ENCODE measurements at regions not wholly inside any gene's neighbourhood (a gene's known extent, or its start where the extent isn't known, plus 50 kb on each side); places are given as distances from the start of the nearest gene placed in this dataset.

DNA sequence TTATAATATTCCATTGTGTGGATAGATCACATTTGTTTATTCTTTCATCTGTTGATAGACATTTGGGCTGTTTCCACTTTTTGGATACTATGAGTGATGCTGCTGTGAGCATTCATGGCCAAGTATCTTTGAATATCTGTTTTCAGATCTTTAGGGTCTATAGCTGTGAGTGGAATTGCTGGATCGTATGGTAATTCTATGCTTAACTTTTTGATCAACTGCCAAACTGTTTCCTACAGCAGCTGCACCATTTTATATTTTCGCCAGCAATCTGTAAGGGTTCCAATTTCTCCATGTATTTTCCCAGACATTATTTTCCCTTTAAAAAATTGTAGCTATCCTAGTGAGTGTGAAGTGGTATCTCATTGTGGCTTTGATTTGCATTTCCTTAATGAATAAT is 238.1 kb downstream of the AACS start:
- ChIA-PET CTCF (no interaction called here), POLR2A (ENCODE audit: unreplicated experiment) (no interaction called here)
- DNase-seq (no peak), ATAC-seq (no peak)
- Histone ChIP-seq H3K9ac (ENCODE audit: low read length) (no peak overlapping the region), H4K20me1 (ENCODE audit: low read length) (no peaks in the 10 kb centered on the region), H2AFZ (ENCODE audit: low read length) (no peak overlapping the region), H3K27ac (ENCODE audit: low read length) (no peak overlapping the region), H3K4me3 (ENCODE audit: low read length) (no peak overlapping the region), H3K9me2 (replicated peaks; ENCODE audit: low read length) (no peaks in the 10 kb centered on the region), H3K36me3 (ENCODE audit: low read depth, low read length) (no peaks in the 10 kb centered on the region), H3K4me1 (ENCODE audit: insufficient read depth, low read length) (no peaks in the 10 kb centered on the region), H3K4me2 (ENCODE audit: low read length) (no peak overlapping the region), H3K9me3 (ENCODE audit: low read length) (no peaks in the 10 kb centered on the region), H3F3A (ENCODE audit: low read length, unreplicated experiment) (no peaks in the 10 kb centered on the region), H3K79me2 (ENCODE audit: low read length) (no peaks in the 10 kb centered on the region), H3K27me3 (ENCODE audit: low read length) (peaks cover 76% of the 10 kb centered on the region)
- TF ChIP-seq EZH2phosphoT487 (IDR thresholded peaks at IDR 0.05; ENCODE audit: borderline replicate concordance, low read length), result no peak
- TF ChIP-seq, protein P1, sequence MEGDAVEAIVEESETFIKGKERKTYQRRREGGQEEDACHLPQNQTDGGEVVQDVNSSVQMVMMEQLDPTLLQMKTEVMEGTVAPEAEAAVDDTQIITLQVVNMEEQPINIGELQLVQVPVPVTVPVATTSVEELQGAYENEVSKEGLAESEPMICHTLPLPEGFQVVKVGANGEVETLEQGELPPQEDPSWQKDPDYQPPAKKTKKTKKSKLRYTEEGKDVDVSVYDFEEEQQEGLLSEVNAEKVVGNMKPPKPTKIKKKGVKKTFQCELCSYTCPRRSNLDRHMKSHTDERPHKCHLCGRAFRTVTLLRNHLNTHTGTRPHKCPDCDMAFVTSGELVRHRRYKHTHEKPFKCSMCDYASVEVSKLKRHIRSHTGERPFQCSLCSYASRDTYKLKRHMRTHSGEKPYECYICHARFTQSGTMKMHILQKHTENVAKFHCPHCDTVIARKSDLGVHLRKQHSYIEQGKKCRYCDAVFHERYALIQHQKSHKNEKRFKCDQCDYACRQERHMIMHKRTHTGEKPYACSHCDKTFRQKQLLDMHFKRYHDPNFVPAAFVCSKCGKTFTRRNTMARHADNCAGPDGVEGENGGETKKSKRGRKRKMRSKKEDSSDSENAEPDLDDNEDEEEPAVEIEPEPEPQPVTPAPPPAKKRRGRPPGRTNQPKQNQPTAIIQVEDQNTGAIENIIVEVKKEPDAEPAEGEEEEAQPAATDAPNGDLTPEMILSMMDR (conservative IDR thresholded peaks at IDR 0.05; ENCODE audit: low read depth, low read length), result no peak
- TF ChIP-seq EZH2 (IDR thresholded peaks at IDR 0.05; ENCODE audit: low read length, unreplicated experiment), result no peak
- BruUV-seq (replicated peaks), result no TSS peak
- intact Hi-C loops (cut with micrococcal nuclease), result no loop called here

DNA sequence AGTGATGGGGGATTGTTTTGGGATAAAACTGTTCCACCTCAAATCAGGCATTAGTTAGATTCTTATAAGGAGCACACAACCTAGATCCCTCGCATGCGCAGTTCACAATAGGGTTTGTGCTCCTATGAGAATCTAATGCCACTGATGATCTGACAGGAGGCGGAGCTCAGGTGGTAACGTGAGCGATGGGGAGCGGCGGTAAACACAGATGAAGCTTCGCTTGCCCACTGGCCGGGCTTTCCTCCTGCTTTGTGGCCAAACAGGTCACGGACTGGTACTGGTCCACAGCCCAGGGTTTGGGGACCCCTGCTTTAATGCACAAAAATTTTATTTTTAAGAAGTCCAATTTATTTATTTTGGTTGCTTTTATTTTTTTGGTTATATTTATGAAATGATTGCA is 238.8 kb downstream of the AACS start:
- Histone ChIP-seq H3K79me2 (ENCODE audit: low read length) (no peaks in the 10 kb centered on the region), H3K27ac (ENCODE audit: low read length) (no peak overlapping the region), H3F3A (ENCODE audit: low read length, unreplicated experiment) (no peaks in the 10 kb centered on the region), H3K9me3 (ENCODE audit: low read length) (no peaks in the 10 kb centered on the region), H3K36me3 (ENCODE audit: low read depth, low read length) (no peaks in the 10 kb centered on the region), H3K4me2 (ENCODE audit: low read length) (no peak overlapping the region), H3K9me2 (replicated peaks; ENCODE audit: low read length) (no peaks in the 10 kb centered on the region), H4K20me1 (ENCODE audit: low read length) (no peaks in the 10 kb centered on the region), H3K4me1 (ENCODE audit: insufficient read depth, low read length) (no peaks in the 10 kb centered on the region), H2AFZ (ENCODE audit: low read length) (no peak overlapping the region), H3K9ac (ENCODE audit: low read length) (no peak overlapping the region), H3K27me3 (ENCODE audit: low read length) (peaks cover 73% of the 10 kb centered on the region), H3K4me3 (ENCODE audit: low read length) (no peak overlapping the region)
- no peak for TF ChIP-seq EZH2phosphoT487 (IDR thresholded peaks at IDR 0.05; ENCODE audit: borderline replicate concordance, low read length)
- TF ChIP-seq, protein P1 (conservative IDR thresholded peaks at IDR 0.05; ENCODE audit: low read depth, low read length), result no peak
- no peak for TF ChIP-seq EZH2 (IDR thresholded peaks at IDR 0.05; ENCODE audit: low read length, unreplicated experiment)
- intact Hi-C loops (cut with micrococcal nuclease), result no loop called here
- no TSS peak for BruUV-seq (replicated peaks)
- DNase-seq (no peak), ATAC-seq (no peak)
- ChIA-PET POLR2A (ENCODE audit: unreplicated experiment) (no interaction called here), CTCF (no interaction called here)

DNA sequence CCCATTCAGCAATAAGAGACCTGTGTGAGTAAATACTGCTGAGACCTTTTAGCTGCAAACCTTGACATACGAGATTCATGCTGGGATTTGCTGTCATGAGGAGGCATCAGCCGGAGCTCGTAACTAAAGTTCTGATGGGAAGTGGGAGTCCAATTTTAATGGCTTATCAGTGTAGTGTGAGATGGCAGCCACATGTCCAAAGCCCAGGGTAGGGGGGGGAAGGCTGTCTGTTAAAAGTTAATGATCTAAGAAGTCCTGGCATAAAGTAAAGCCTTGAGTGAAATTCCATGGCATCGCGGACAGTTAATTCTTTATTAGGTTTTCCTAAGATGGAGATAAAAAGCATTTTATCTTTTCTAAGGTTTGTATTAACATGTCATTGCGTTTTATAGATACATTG is 240.0 kb downstream of the AACS start:
- Histone ChIP-seq H3K9me3 (ENCODE audit: low read length) (no peaks in the 10 kb centered on the region), H3K4me1 (ENCODE audit: insufficient read depth, low read length) (no peaks in the 10 kb centered on the region), H3F3A (ENCODE audit: low read length, unreplicated experiment) (no peaks in the 10 kb centered on the region), H3K9ac (ENCODE audit: low read length) (no peak overlapping the region), H2AFZ (ENCODE audit: low read length) (no peak overlapping the region), H3K36me3 (ENCODE audit: low read depth, low read length) (no peaks in the 10 kb centered on the region), H3K4me2 (ENCODE audit: low read length) (no peak overlapping the region), H3K4me3 (ENCODE audit: low read length) (no peak overlapping the region), H3K9me2 (replicated peaks; ENCODE audit: low read length) (no peaks in the 10 kb centered on the region), H3K79me2 (ENCODE audit: low read length) (no peaks in the 10 kb centered on the region), H4K20me1 (ENCODE audit: low read length) (no peaks in the 10 kb centered on the region), H3K27me3 (ENCODE audit: low read length) (peaks cover 61% of the 10 kb centered on the region), H3K27ac (ENCODE audit: low read length) (no peak overlapping the region)
- TF ChIP-seq, protein P1 (conservative IDR thresholded peaks at IDR 0.05; ENCODE audit: low read depth, low read length), result no peak
- TF ChIP-seq EZH2phosphoT487 (IDR thresholded peaks at IDR 0.05; ENCODE audit: borderline replicate concordance, low read length), result no peak
- no peak for TF ChIP-seq EZH2 (IDR thresholded peaks at IDR 0.05; ENCODE audit: low read length, unreplicated experiment)
- DNase-seq (no peak), ATAC-seq (no peak)
- intact Hi-C loops (cut with micrococcal nuclease), result no loop called here
- ChIA-PET CTCF (no interaction called here), POLR2A (ENCODE audit: unreplicated experiment) (no interaction called here)
- BruUV-seq (replicated peaks), result no TSS peak

All from PC-3 (cell line).